IPS-NIHi11 (cell line): ENCODE measurements at regions not wholly inside any gene's neighbourhood (a gene's known extent, or its start where the extent isn't known, plus 50 kb on each side); places are given as distances from the start of the nearest gene placed in this dataset.
"Not testable (repeated sequence)": the region's sequence is repeated elsewhere in the genome, so short reads cannot be mapped to it uniquely, and the experiment has no call there.

Source experiments
- DNase-seq: peaks from one replicate; pipeline ENCODE4 v3.0.0; 2012; ENCODE audit warnings: mixed read lengths, low spot score

DNA sequence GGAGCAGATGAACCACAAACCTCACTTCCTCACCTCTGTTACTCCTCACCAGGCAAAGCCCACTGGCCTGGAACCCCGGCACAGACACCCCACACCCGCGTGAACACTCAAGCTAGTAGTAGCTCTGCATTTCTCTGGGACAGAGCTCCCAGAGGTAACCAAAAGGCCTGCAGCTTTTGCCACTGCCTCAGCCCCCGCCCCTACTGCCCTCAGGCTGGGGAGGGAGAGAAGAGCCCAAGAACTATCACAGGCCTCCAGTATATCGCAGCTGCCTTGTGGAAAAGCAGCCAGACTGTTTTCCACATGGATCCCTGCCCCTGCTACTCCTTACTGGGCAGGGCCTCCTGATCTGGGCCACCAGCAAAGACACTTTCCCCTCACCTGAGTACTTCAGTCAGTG, 728.7 kb upstream of the ACTRT1 start:
- no peak for DNase-seq

GRCh38 chrX:128769495-128769894, 717.3 kb upstream of the ACTRT1 start:
- DNase-seq = no peak

DNA sequence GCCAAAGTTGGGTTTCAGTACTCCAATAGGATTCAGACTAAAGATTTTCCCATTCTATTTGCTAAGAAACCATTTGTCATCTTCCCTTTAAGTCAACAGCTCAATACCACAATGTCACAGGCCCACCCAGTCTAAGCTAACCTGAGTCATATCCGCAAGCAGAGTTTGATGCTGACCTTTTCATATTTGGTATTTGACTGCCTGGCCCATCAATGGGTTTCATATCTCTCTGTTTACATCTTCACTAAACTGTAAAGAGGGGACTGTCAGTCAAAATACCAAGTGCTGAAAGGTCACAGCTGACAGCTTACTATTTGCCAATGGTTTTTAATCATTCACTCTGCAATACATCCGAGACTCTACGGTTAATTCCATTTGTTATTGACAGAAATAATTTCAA, 707.5 kb upstream of the ACTRT1 start:
- no peak for DNase-seq

GRCh38 chrX:128759177-128759576, 707.0 kb upstream of the ACTRT1 start:
- no peak for DNase-seq

- peak; percentile 2 for DNase-seq
Measured at GRCh38 chrX:128754130-128754529, 701.9 kb upstream of the ACTRT1 start.

- no peak for DNase-seq
Measured at GRCh38 chrX:128739539-128739938, 687.3 kb upstream of the ACTRT1 start.

DNA sequence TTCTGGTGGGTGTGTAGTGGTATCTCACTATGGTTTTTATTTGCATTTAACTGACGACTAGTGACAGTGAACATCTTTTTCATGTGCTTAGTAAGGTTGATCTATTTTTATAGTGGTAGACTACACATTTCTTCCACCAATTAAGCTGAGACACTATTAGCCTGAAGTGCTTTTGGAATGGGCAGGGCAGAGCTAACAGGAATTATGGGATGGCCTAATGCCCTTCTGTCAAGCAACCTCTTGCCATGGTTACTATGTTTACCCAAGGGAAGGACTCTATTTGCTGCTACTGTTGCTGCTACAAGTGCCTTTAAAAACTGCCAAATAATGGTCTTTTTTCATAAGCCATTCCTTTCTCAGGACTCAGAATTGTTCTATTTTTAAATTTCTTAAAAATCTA, 676.7 kb upstream of the ACTRT1 start:
- DNase-seq = no peak

DNA sequence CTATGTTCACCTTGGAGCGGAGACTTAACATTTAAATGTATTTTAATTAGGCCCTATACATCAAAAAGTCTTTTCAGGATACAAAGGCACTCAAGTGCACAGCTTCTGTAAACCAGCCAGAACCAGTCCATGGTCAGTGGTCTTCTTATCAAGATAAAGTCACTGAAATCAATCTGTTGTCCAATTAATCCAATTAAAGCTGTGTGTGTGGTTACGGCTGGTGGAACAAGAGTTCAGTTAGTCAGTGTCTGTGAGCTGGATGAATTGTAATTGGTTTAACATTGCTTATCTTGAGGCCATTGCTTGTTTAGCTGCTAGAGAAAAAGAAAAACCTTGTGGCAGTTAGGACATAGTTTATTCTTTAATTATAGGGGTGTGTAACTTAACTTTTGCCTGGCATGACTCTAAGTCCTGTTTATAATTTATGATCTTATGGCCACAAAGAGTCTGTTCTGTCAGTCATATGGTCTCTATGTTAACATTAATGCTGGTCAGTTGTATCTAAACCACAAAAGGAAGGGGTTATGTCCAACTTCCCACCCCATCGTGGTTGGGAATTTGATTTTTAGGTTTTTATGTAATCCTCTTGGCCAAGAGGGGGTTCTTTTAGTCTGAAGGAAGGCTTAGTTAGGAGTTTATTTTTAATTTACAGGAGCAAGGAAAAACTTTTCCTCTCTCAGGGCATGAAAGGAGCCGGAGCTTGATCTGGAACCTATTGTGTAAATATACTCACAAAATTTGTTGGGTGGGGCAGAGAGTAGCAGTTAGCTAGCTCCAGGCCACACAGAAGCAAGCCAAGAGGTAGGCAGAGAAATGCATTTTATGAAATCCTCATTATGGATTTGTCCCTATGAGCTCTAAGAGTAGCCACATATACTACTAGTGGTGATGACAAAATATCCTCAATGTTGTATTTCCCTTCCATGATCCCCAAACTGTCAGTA, 665.7 kb upstream of the ACTRT1 start:
- no peak for DNase-seq

GRCh38 chrX:128714425-128714824, 662.2 kb upstream of the ACTRT1 start:
- DNase-seq = no peak

GRCh38 chrX:128699716-128700285, 647.6 kb upstream of the ACTRT1 start:
- no peak for DNase-seq

DNA sequence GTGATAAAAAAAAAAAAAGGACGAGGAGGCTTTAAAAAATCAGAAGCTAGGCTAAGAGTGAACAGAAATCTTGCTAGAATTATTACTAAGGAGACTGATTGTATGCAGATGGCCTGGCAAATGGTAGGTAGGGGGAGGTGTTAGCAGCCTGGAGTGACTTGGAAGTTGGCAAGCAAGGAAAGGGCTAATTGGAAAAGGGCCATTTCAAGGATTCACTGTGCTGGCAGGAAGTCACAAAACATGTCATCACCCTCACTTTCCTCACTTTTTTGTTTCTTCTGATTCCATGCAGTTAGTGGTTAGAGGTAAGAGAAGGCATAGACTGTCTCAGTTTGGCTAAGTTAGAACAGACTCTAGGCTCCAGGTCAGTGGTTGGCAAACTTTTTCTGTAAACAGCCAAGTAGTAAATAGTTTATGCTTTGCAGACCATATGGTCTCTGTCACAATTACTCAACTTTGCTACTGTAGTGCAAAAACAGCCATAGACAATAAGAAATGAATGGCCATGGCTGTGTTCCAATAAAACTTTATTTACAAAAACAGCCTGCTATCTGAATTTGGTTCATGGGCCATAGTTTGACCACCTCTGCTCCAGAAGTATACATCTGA, 646.5 kb upstream of the ACTRT1 start:
- no peak for DNase-seq

GRCh38 chrX:128691872-128692271, 639.7 kb upstream of the ACTRT1 start:
- DNase-seq = no peak

- no peak for DNase-seq
Measured at GRCh38 chrX:128685387-128685786, 633.2 kb upstream of the ACTRT1 start.

GRCh38 chrX:128676651-128677050, 624.4 kb upstream of the ACTRT1 start:
- no peak for DNase-seq

DNA sequence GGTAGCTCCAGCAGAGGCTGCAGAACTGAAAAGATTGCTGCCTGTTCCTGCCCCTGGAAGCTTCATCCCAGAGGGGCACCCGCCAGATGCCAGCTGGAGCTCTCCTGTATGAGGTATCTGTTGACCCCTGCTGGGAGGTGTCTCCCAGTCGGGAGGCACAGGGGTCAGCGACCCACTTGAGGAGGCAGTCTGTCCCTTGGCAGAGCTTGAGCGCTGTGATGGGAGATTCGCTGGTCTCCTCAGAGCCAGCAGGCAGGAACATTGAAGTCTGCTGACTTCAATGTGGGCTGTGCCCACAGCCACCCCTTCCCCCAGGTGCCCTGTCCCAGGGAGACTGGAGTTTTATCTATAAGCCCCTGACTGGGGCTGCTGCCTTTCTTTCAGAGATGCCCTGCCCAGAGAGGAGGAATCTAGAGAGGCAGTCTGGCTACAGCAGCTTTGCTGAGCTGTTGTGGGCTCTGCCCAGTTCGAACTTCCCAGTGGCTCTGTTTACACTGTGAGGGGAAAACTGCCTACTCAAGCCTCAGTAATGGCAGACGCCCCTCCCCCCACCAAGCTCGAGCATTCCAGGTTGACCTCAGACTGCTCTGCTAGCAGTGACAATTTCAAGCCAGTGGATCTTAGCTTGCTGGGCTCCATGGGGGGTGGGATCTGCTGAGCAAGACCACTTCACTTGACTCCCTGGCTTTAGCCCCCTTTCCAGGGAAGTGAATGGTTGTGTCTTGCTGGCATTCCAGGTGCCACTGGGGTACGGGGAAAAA, 622.3 kb upstream of the ACTRT1 start:
- not testable (repeated sequence) for DNase-seq

- no peak for DNase-seq
Measured at GRCh38 chrX:128664211-128664610, 612.0 kb upstream of the ACTRT1 start.

DNA sequence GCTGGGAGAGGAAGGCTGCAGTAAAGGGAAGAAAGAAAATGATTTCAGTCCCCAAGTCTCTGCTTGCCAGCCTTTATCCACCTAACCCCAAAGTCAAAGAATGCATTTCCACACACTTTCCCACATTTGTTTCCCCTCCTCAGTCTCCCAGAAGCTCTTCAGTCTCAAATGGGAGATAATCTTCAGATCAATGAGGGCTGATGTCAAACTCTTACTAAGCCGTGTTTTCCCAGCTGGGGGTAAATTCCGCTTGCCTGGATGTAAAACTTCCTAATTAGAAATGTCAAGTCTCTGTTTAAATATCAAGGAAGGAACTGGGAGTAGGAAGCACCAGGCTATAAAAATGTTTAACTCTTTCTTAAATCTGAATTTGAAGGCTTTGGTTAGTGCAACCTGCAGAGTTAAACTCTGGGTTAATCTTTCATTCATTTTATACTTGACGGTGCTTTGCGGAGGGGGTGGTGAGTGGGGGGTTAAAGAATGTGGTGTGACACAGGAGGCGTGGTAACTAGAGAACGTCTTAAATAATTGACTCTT, 601.4 kb upstream of the ACTRT1 start:
- peak; percentile 7 for DNase-seq

GRCh38 chrX:128650326-128650725, 598.1 kb upstream of the ACTRT1 start:
- no peak for DNase-seq

- DNase-seq = no peak
Measured at GRCh38 chrX:128634754-128635153, 582.6 kb upstream of the ACTRT1 start.

- DNase-seq = no peak
Measured at GRCh38 chrX:128623361-128623760, 571.2 kb upstream of the ACTRT1 start.

- DNase-seq = no peak
Measured at GRCh38 chrX:128622296-128622695, 570.1 kb upstream of the ACTRT1 start.

DNA sequence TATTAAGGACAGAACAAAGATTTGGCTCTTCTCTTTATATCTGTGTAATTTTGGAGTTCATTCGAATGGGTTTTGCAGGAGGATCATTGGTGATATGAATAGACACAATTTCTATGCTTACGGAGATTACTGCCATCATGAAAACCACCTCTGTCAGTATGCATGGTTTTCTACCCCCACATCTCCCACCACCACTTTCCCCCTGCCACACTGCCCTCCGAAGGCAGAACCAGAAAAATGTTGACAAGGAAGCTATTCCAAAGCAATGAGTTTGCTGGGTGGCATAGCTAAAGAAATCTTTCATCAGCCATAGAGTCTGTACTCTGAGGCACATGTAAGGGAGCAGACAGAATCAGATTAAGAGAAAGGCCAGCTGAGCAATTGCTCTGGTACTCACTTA, 567.3 kb upstream of the ACTRT1 start:
- DNase-seq = peak; percentile 5
